ENCODE measurements at regions not wholly inside any gene's neighbourhood (a gene's known extent, or its start where the extent isn't known, plus 50 kb on each side); places are given as distances from the start of the nearest gene placed in this dataset.

- no peak for TF ChIP-seq FOXK2 (IDR thresholded peaks at IDR 0.05)
- TF ChIP-seq ZNF384 (IDR thresholded peaks at IDR 0.05), result no peak
- no peak for TF ChIP-seq SP1 (IDR thresholded peaks at IDR 0.05)
- TF ChIP-seq, protein P1, sequence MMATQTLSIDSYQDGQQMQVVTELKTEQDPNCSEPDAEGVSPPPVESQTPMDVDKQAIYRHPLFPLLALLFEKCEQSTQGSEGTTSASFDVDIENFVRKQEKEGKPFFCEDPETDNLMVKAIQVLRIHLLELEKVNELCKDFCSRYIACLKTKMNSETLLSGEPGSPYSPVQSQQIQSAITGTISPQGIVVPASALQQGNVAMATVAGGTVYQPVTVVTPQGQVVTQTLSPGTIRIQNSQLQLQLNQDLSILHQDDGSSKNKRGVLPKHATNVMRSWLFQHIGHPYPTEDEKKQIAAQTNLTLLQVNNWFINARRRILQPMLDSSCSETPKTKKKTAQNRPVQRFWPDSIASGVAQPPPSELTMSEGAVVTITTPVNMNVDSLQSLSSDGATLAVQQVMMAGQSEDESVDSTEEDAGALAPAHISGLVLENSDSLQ (IDR thresholded peaks at IDR 0.05), result no peak
- no peak for TF ChIP-seq FOXM1 (IDR thresholded peaks at IDR 0.05; ENCODE audit: borderline replicate concordance)
- TF ChIP-seq ELF4 (IDR thresholded peaks at IDR 0.05), result no peak
- no peak for TF ChIP-seq L3MBTL2 (conservative IDR thresholded peaks at IDR 0.05)
- no peak for TF ChIP-seq ARNT (IDR thresholded peaks at IDR 0.05)
- no peak for TF ChIP-seq LEF1 (IDR thresholded peaks at IDR 0.05; ENCODE audit: borderline replicate concordance)
- TF ChIP-seq TARDBP (IDR thresholded peaks at IDR 0.05), result no peak
- no peak for TF ChIP-seq BHLHE40 (IDR thresholded peaks at IDR 0.05; ENCODE audit: borderline replicate concordance)
Observed at GRCh38 chr3:187914231-187914630, 169.0 kb upstream of the BCL6 start.

Data from HEK293T (cell line).